IMR-90 (cell line): ENCODE measurements at regions not wholly inside any gene's neighbourhood (a gene's known extent, or its start where the extent isn't known, plus 50 kb on each side); places are given as distances from the start of the nearest gene placed in this dataset.
A peak's percentile ranks its signal among the peaks of the same experiment; 100 is the strongest.

Experiments used
- ATAC-seq: fragments of 200-7000 bp; cut with Tn5 transposase; 2 replicates; pipeline ENCODE4 v1.9.1; 2020; ENCODE audit warnings: low read depth, mild to moderate bottlenecking, moderate library complexity
- BruUV-seq: library from RNA; stranded (reverse); fragments of 400-500 nt; replicated peaks from 2 replicates; lab custom pipeline; 2021; lab: Mats Ljungman, UMichigan
- CTCF ChIA-PET: fragments of 300-600 bp; formaldehyde crosslinking; extraction: SDS; loops from one replicate; lab custom pipeline; 2021; ENCODE audit warnings: antibody characterized with exemption; lab: Yijun Ruan, JAX
- POLR2A ChIA-PET: fragments of 300-600 bp; sonication (Branson Sonifier 250); formaldehyde crosslinking; loops from one replicate; lab custom pipeline; 2022; ENCODE audit warnings: antibody characterized with exemption; ENCODE audit not compliant: unreplicated experiment; lab: Charles Lee
- DNase-seq: peaks from one replicate; pipeline ENCODE4 v3.0.0; 2013
- H2AFZ ChIP-seq: replicated peaks from 2 replicates; pipeline ENCODE3; 2013; ENCODE audit warnings: low read length, mild to moderate bottlenecking; ENCODE audit not compliant: poor library complexity
- H2AK5ac ChIP-seq: 2 replicates; pipeline ENCODE4 v1.6.1; 2013; ENCODE audit warnings: low read depth, low read length, inconsistent platforms
- H2AK9ac ChIP-seq: replicated peaks from 2 replicates; pipeline ENCODE3; 2013; ENCODE audit warnings: mild to moderate bottlenecking, low read depth, low read length, moderate library complexity; ENCODE audit not compliant: poor library complexity
- H2BK120ac ChIP-seq: 2 replicates; pipeline ENCODE4 v1.6.1; 2013; ENCODE audit warnings: low read depth, low read length, inconsistent platforms
- H2BK15ac ChIP-seq: 3 replicates; pipeline ENCODE4 v1.6.1; 2013; ENCODE audit warnings: low read depth, low read length, inconsistent platforms
- H2BK20ac ChIP-seq: 2 replicates; pipeline ENCODE4 v1.6.1; 2013; ENCODE audit warnings: low read depth, mild to moderate bottlenecking, inconsistent platforms, low read length, moderate library complexity
- H2BK5ac ChIP-seq: 2 replicates; pipeline ENCODE4 v1.6.1; 2013; ENCODE audit warnings: mild to moderate bottlenecking, low read depth, low read length, inconsistent platforms; ENCODE audit not compliant: poor library complexity, severe bottlenecking
- H3K14ac ChIP-seq: replicated peaks from 2 replicates; pipeline ENCODE4 v1.6.1; 2013; ENCODE audit warnings: low read depth, low read length, inconsistent platforms
- H3K18ac ChIP-seq: 2 replicates; pipeline ENCODE4 v1.6.1; 2013; ENCODE audit warnings: low read depth, low read length, control low read depth
- H3K23ac ChIP-seq: 2 replicates; pipeline ENCODE4 v1.6.1; 2013; ENCODE audit warnings: low read depth, low read length, inconsistent platforms
- H3K27ac ChIP-seq: 2 replicates; pipeline ENCODE4 v1.5.1; 2013; ENCODE audit warnings: mild to moderate bottlenecking, control low read depth, low read length; ENCODE audit not compliant: insufficient read depth
- H3K27me3 ChIP-seq: 2 replicates; pipeline ENCODE4 v1.6.1; 2013; ENCODE audit warnings: low read length; ENCODE audit not compliant: control insufficient read depth, insufficient read depth
- H3K36me3 ChIP-seq: 2 replicates; pipeline ENCODE4 v1.6.1; 2013; ENCODE audit warnings: low read length, mixed read lengths; ENCODE audit not compliant: control insufficient read depth, insufficient read depth
- H3K4ac ChIP-seq: 2 replicates; pipeline ENCODE4 v1.6.1; 2013; ENCODE audit warnings: low read depth, low read length, inconsistent platforms
- H3K4me1 ChIP-seq: 2 replicates; pipeline ENCODE4 v1.6.1; 2013; ENCODE audit warnings: low read length, mixed read lengths; ENCODE audit not compliant: control insufficient read depth, insufficient read depth
- H3K4me2 ChIP-seq: 2 replicates; pipeline ENCODE4 v1.6.1; 2013; ENCODE audit warnings: low read depth, mild to moderate bottlenecking, control low read depth, low read length, moderate library complexity
- H3K4me3 ChIP-seq: 2 replicates; pipeline ENCODE4 v1.5.1; 2013; ENCODE audit warnings: low read depth, mild to moderate bottlenecking, control low read depth, low read length, moderate library complexity; ENCODE audit not compliant: insufficient read depth
- H3K56ac ChIP-seq: 2 replicates; pipeline ENCODE4 v1.6.1; 2013; ENCODE audit warnings: low read length, inconsistent platforms; ENCODE audit not compliant: insufficient read depth; ENCODE audit errors: extremely low read depth
- H3K79me1 ChIP-seq, 2 experiments: 2 replicates each; pipeline ENCODE4 v1.6.1; 2013; ENCODE audit warnings: low read length in 2 of 2, inconsistent platforms in 1 of 2, low read depth in 1 of 2
- H3K9ac ChIP-seq: 2 replicates; pipeline ENCODE4 v1.6.1; 2013; ENCODE audit warnings: low read depth, low read length, control low read depth
- H3K9me1 ChIP-seq: 2 replicates; pipeline ENCODE4 v1.6.1; 2013; ENCODE audit warnings: low read length, inconsistent platforms; ENCODE audit not compliant: insufficient read depth
- H3K9me3 ChIP-seq: 2 replicates; pipeline ENCODE4 v1.6.1; 2013; ENCODE audit warnings: low read length; ENCODE audit not compliant: control insufficient read depth, insufficient read depth
- H4K20me1 ChIP-seq: 2 replicates; pipeline ENCODE4 v1.6.1; 2013; ENCODE audit warnings: low read length, inconsistent platforms; ENCODE audit not compliant: insufficient read depth
- H4K5ac ChIP-seq: 2 replicates; pipeline ENCODE4 v1.6.1; 2013; ENCODE audit warnings: mild to moderate bottlenecking, low read depth, low read length, control low read depth
- H4K8ac ChIP-seq, 2 experiments: 2 replicates each; pipeline ENCODE4 v1.6.1; 2013; ENCODE audit warnings: low read depth in 2 of 2, low read length in 2 of 2, control low read depth in 1 of 2, inconsistent platforms in 1 of 2
- H4K91ac ChIP-seq: 2 replicates; pipeline ENCODE4 v1.6.1; 2013; ENCODE audit warnings: low read depth, low read length, inconsistent platforms; ENCODE audit not compliant: insufficient read depth
- CEBPB ChIP-seq: IDR thresholded peaks from 2 replicates; pipeline ENCODE4 v1.6.1; 2012; ENCODE audit warnings: low read depth, low read length, improper control_type of control experiment
- CTCF ChIP-seq: conservative IDR thresholded peaks from 2 replicates; pipeline ENCODE4 v1.5.1; 2012; ENCODE audit warnings: mild to moderate bottlenecking, low read depth, low read length, improper control_type of control experiment
- MXI1 ChIP-seq: IDR thresholded peaks from 2 replicates; pipeline ENCODE4 v1.6.1; 2012; ENCODE audit warnings: low read depth, mild to moderate bottlenecking, low read length, moderate library complexity, borderline replicate concordance
- RAD21 ChIP-seq: IDR thresholded peaks from 2 replicates; pipeline ENCODE4 v1.6.1; 2012; ENCODE audit warnings: low read length, improper control_type of control experiment
- RFX5 ChIP-seq: IDR thresholded peaks from 2 replicates; pipeline ENCODE4 v1.8.0; 2012; ENCODE audit warnings: low read depth, mild to moderate bottlenecking, low read length, moderate library complexity
- WGBS, 2 experiments: methylation state at CpG; one replicate each; pipeline versions ENCODE4 v1.1.5 to v1.1.7; 2013; ENCODE audit warnings: missing lambda C conversion rate in 2 of 2; ENCODE audit not compliant: insufficient read length in 1 of 2; ENCODE audit errors: extremely low coverage in 2 of 2; 5-methylcytosine and 5-hydroxymethylcytosine counted together
- dilution Hi-C: fragments of 300-500 bp; cut with HindIII; formaldehyde crosslinking; loops from one replicate; pipeline ENCODE4 v1.14.3; 2018; ENCODE audit warnings: low sequenced_read_pairs; ENCODE audit not compliant: unreplicated experiment
- in situ Hi-C: fragments of 300-500 bp; cut with MboI; formaldehyde crosslinking; loops from 3 replicates; pipeline ENCODE4 v1.14.3; 2019; ENCODE audit warnings: low sequenced_read_pairs, inconsistent platforms, mixed read lengths
- intact Hi-C: fragments of 100-400 bp; cut with micrococcal nuclease; formaldehyde crosslinking; loops from 2 replicates; pipeline ENCODE4 v1.10.0; 2022

DNA sequence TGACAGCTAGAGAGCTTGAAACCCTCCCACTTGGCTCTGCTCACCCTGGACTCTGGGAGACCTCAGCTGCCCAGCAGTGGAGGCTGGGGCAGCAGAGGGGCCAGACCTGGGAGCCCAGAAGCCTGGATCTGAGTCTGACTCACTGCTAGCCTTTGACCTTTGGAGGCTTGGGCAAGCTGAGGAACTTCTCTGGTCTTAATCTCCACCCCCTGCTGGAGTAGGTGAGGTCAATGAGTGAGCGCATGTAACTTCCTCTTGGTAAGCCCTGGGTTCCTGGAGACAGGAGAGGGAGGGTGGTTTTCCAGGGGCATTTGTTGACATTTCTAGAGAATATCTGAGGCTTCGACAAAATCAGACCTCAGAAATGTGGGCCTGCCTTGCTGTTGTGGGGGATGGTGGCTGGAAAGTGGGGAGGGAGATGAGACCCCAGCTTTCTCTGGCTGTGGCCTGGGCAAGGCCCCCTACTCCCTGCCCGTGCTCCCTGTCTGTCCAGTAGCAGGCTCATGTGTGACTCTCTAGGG, 73.0 kb upstream of the YWHAQ start:
- peak overlapping the region; percentile 12 to 74; a peak in 2 of 4 replicates for H4K8ac ChIP-seq
- H3K9me3 ChIP-seq, result no peaks in the 10 kb centered on the region
- peak overlapping the region; percentile 53 for H2AFZ ChIP-seq
- H2BK5ac ChIP-seq, result peak overlapping the region; percentile 10
- no peak overlapping the region for H4K5ac ChIP-seq
- dilution Hi-C loops (no loop called here), in situ Hi-C loops (no loop called here), intact Hi-C loops (no loop called here)
- peaks cover 25% of the 10 kb centered on the region for H3K9me1 ChIP-seq
- H3K27me3 ChIP-seq, result no peaks in the 10 kb centered on the region
- H3K18ac ChIP-seq, result peak overlapping the region; percentile 10; the same call in 1 of the 2 replicates
- H3K14ac ChIP-seq, result peak overlapping the region; percentile 58; the same call in 1 of the 2 replicates
- peak overlapping the region; percentile 75 for H3K4ac ChIP-seq
- POLR2A ChIA-PET, result interaction anchor here (1.0 kb wide), 1 partner anchor 73 kb away, joined by 3 read pairs; the partner anchor contains the start of gene YWHAQ
- no peaks in the 10 kb centered on the region for H3K36me3 ChIP-seq
- 17% methylated on average over 1 of the region's 3 CpGs; no CpG with 5 or more reads in 1 of the 2 experiments for WGBS, 2 experiments
- DNase-seq (peak; percentile 79), ATAC-seq (peak; percentile 72)
- TF ChIP-seq RFX5 (no peak), CTCF (0 out of 2 replicates have a peak, but pooled peaks have one; percentile 5), CEBPB (peak; percentile 52; the same call in 1 of the 2 replicates), RAD21 (0 out of 2 replicates have a peak, but pooled peaks have one; percentile 15), MXI1 (no peak)
- H4K20me1 ChIP-seq, result peaks cover 3% of the 10 kb centered on the region; the same call in 1 of the 2 replicates
- peak overlapping the region; percentile 43 for H3K4me2 ChIP-seq
- H2BK15ac ChIP-seq, result peak overlapping the region; percentile 66; the same call in 2 of the 3 replicates
- H4K91ac ChIP-seq, result peak overlapping the region; percentile 14; the same call in 1 of the 2 replicates
- CTCF ChIA-PET, result interaction anchor here (0.6 to 0.7 kb wide), 2 partner anchors 33 to 1300 kb away, joined by 3 to 6 read pairs; no protein-coding TSS in a partner anchor
- H2BK20ac ChIP-seq, result peak overlapping the region; percentile 77; the same call in 1 of the 2 replicates
- peaks cover 15% of the 10 kb centered on the region for H3K4me1 ChIP-seq
- no peak overlapping the region for H3K23ac ChIP-seq
- H3K56ac ChIP-seq, result no peak overlapping the region
- H3K79me1 ChIP-seq, result 0 out of 4 replicates have a peak, but pooled peaks cover 0 to 3% of the 10 kb centered on the region in 2 experiments
- peak overlapping the region; percentile 18; the same call in 1 of the 2 replicates for H3K27ac ChIP-seq
- H3K9ac ChIP-seq, result no peak overlapping the region
- H3K4me3 ChIP-seq, result no peak overlapping the region
- BruUV-seq, result no TSS peak
- H2BK120ac ChIP-seq, result peak overlapping the region; percentile 61
- H2AK5ac ChIP-seq, result peak overlapping the region; percentile 91
- H2AK9ac ChIP-seq, result peak overlapping the region; percentile 3
